HEK293 (cell line): ENCODE measurements at regions not wholly inside any gene's neighbourhood (a gene's known extent, or its start where the extent isn't known, plus 50 kb on each side); places are given as distances from the start of the nearest gene placed in this dataset.

Source experiments
- CTCF ChIA-PET: fragments of 350-600 bp; formaldehyde crosslinking; extraction: SDS; loops from one replicate; lab custom pipeline; 2021; ENCODE audit warnings: antibody characterized with exemption; lab: Yijun Ruan, JAX
- POLR2A ChIA-PET: fragments of 300-600 bp; formaldehyde crosslinking; extraction: SDS; loops from one replicate; lab custom pipeline; 2020; ENCODE audit warnings: antibody characterized with exemption, inconsistent platforms; lab: Yijun Ruan, JAX
- H3K27ac ChIP-seq: fragments of 200-500 bp; sonication (Bioruptor generic); 2 replicates; pipeline ENCODE4 v1.5.1; 2014; ENCODE audit warnings: low read depth, low read length, control low read depth, inconsistent platforms; ENCODE audit errors: extremely low read depth
- H3K36me3 ChIP-seq, 2 experiments: fragments of 200-500 bp in 1 of 2; sonication (Bioruptor generic) in 1 of 2; 1 replicate in 1 of 2; 2 replicates in 1 of 2; pipeline ENCODE4 v1.5.1; 2014 to 2017; ENCODE audit warnings: inconsistent platforms in 2 of 2, low read length in 2 of 2; ENCODE audit not compliant: control insufficient read depth in 2 of 2, insufficient read depth in 1 of 2
- H3K4me1 ChIP-seq: fragments of 200-500 bp; sonication (Bioruptor generic); 2 replicates; pipeline ENCODE4 v1.5.1; 2014; ENCODE audit warnings: mild to moderate bottlenecking, low read length, inconsistent platforms; ENCODE audit not compliant: control insufficient read depth, insufficient read depth
- H3K4me3 ChIP-seq: 2 replicates; pipeline ENCODE4 v1.5.1; 2011; ENCODE audit warnings: low read depth, mild to moderate bottlenecking, control low read depth, low read length, moderate library complexity
- H3K9me3 ChIP-seq: fragments of 200-500 bp; sonication (Bioruptor generic); 2 replicates; pipeline ENCODE4 v1.5.1; 2014; ENCODE audit warnings: low read depth, low read length, inconsistent platforms; ENCODE audit not compliant: control insufficient read depth, insufficient read depth
- CTCF ChIP-seq: fragments of 450-650 bp; formaldehyde crosslinking; IDR thresholded peaks from 2 replicates; pipeline ENCODE4 v1.5.1; 2016; ENCODE audit warnings: missing biosample characterization, missing genetic modification characterization
- HOXA7 ChIP-seq: sonication (generic); formaldehyde crosslinking; IDR thresholded peaks from 2 replicates; pipeline ENCODE4 v1.8.1; 2022; ENCODE audit warnings: missing genetic modification reagents, borderline replicate concordance
- OVOL3 ChIP-seq: fragments of 450-650 bp; formaldehyde crosslinking; IDR thresholded peaks from 2 replicates; pipeline ENCODE4 v1.5.1; 2016; ENCODE audit warnings: missing biosample characterization, missing genetic modification characterization
- PRDM1 ChIP-seq: fragments of 450-650 bp; formaldehyde crosslinking; IDR thresholded peaks from 2 replicates; pipeline ENCODE4; 2016; ENCODE audit warnings: missing biosample characterization, missing genetic modification characterization
- SP2 ChIP-seq: fragments of 450-650 bp; formaldehyde crosslinking; IDR thresholded peaks from 2 replicates; pipeline ENCODE4 v1.5.1; 2016; ENCODE audit warnings: missing biosample characterization, missing genetic modification characterization
- SP7 ChIP-seq: fragments of 450-650 bp; formaldehyde crosslinking; IDR thresholded peaks from 2 replicates; pipeline ENCODE4 v1.5.1; 2016; ENCODE audit warnings: missing biosample characterization, missing genetic modification characterization
- ZBTB10 ChIP-seq: fragments of 450-650 bp; formaldehyde crosslinking; IDR thresholded peaks from 2 replicates; pipeline ENCODE4 v1.5.1; 2016; ENCODE audit warnings: missing biosample characterization, missing genetic modification characterization
- ZBTB11 ChIP-seq: fragments of 450-650 bp; formaldehyde crosslinking; conservative IDR thresholded peaks from 2 replicates; pipeline ENCODE4 v1.5.1; 2016; ENCODE audit warnings: low read depth, missing biosample characterization, missing genetic modification characterization
- ZBTB17 ChIP-seq: fragments of 450-650 bp; formaldehyde crosslinking; IDR thresholded peaks from 2 replicates; pipeline ENCODE4 v1.5.1; 2016; ENCODE audit warnings: missing biosample characterization, missing genetic modification characterization
- ZBTB26 ChIP-seq: fragments of 450-650 bp; formaldehyde crosslinking; optimal IDR thresholded peaks from 2 replicates; pipeline ENCODE3; 2016; ENCODE audit warnings: missing biosample characterization, mild to moderate bottlenecking, missing genetic modification characterization
- ZBTB8A ChIP-seq: fragments of 450-650 bp; formaldehyde crosslinking; IDR thresholded peaks from 2 replicates; pipeline ENCODE4 v1.5.1; 2016; ENCODE audit warnings: missing biosample characterization, missing genetic modification characterization
- ZFP41 ChIP-seq: fragments of 450-650 bp; formaldehyde crosslinking; IDR thresholded peaks from 2 replicates; pipeline ENCODE4 v1.5.1; 2016; ENCODE audit warnings: missing biosample characterization, missing genetic modification characterization, borderline replicate concordance
- ZNF16 ChIP-seq: fragments of 450-650 bp; formaldehyde crosslinking; IDR thresholded peaks from 2 replicates; pipeline ENCODE4 v1.5.1; 2016; ENCODE audit warnings: low read depth, missing biosample characterization, missing genetic modification characterization
- ZNF174 ChIP-seq: fragments of 450-650 bp; formaldehyde crosslinking; IDR thresholded peaks from 2 replicates; pipeline ENCODE4 v1.5.0; 2017; ENCODE audit warnings: missing biosample characterization, mild to moderate bottlenecking, missing genetic modification characterization
- ZNF2 ChIP-seq: fragments of 450-650 bp; formaldehyde crosslinking; IDR thresholded peaks from 2 replicates; pipeline ENCODE4 v1.5.1; 2016; ENCODE audit warnings: missing biosample characterization, missing genetic modification characterization
- ZNF202 ChIP-seq: fragments of 450-650 bp; formaldehyde crosslinking; IDR thresholded peaks from 2 replicates; pipeline ENCODE4 v1.5.1; 2016; ENCODE audit warnings: missing biosample characterization, missing genetic modification characterization, borderline replicate concordance
- ZNF214 ChIP-seq: fragments of 450-650 bp; formaldehyde crosslinking; IDR thresholded peaks from 2 replicates; pipeline ENCODE4 v1.5.1; 2017; ENCODE audit warnings: missing biosample characterization, mild to moderate bottlenecking, missing genetic modification characterization, borderline replicate concordance
- ZNF24 ChIP-seq: fragments of 450-650 bp; formaldehyde crosslinking; IDR thresholded peaks from 2 replicates; pipeline ENCODE4 v1.5.1; 2016; ENCODE audit warnings: missing biosample characterization, missing genetic modification characterization
- ZNF280C ChIP-seq: fragments of 450-650 bp; formaldehyde crosslinking; IDR thresholded peaks from 2 replicates; pipeline ENCODE4 v1.5.1; 2016; ENCODE audit warnings: missing biosample characterization, missing genetic modification characterization
- ZNF404 ChIP-seq: fragments of 450-650 bp; formaldehyde crosslinking; IDR thresholded peaks from 2 replicates; pipeline ENCODE4 v1.5.1; 2017; ENCODE audit warnings: missing biosample characterization, missing genetic modification characterization
- ZNF555 ChIP-seq: fragments of 450-650 bp; formaldehyde crosslinking; conservative IDR thresholded peaks from 2 replicates; pipeline ENCODE4 v1.5.1; 2017; ENCODE audit warnings: missing biosample characterization, mild to moderate bottlenecking, missing genetic modification characterization, inconsistent platforms
- ZNF585B ChIP-seq: fragments of 450-650 bp; formaldehyde crosslinking; IDR thresholded peaks from 2 replicates; pipeline ENCODE4 v1.5.1; 2016; ENCODE audit warnings: missing biosample characterization, missing genetic modification characterization
- ZNF670 ChIP-seq: fragments of 450-650 bp; formaldehyde crosslinking; IDR thresholded peaks from 2 replicates; pipeline ENCODE4 v1.5.1; 2016; ENCODE audit warnings: missing biosample characterization, missing genetic modification characterization, low read depth
- ZNF777 ChIP-seq: fragments of 450-650 bp; formaldehyde crosslinking; IDR thresholded peaks from 2 replicates; pipeline ENCODE4 v1.5.1; 2017; ENCODE audit warnings: missing biosample characterization, missing genetic modification characterization, borderline replicate concordance

- TF ChIP-seq ZNF214 (tag by site-specific recombination) (no peak), ZNF2 (no peak), ZBTB26 (no peak), ZNF174 (tag by site-specific recombination) (no peak), ZNF555 (tag by site-specific recombination) (no peak), SP7 (tag by site-specific recombination) (no peak), ZBTB17 (tag by site-specific recombination) (no peak), ZFP41 (tag by site-specific recombination) (no peak), ZBTB11 (tag by site-specific recombination) (no peak), ZNF777 (tag by site-specific recombination) (no peak), SP2 (tag by site-specific recombination) (no peak), ZBTB8A (tag by site-specific recombination) (no peak), OVOL3 (tag by site-specific recombination) (no peak), ZBTB10 (tag by site-specific recombination) (no peak), ZNF24 (tag by site-specific recombination) (no peak), PRDM1 (tag by site-specific recombination) (no peak)
- Histone ChIP-seq H3K9me3 (no peaks in the 10 kb centered on the region), H3K4me3 (no peak overlapping the region), H3K36me3 (no peaks in the 10 kb centered on the region), H3K4me1 (no peaks in the 10 kb centered on the region), H3K27ac (no peak overlapping the region)
- ChIA-PET POLR2A (no interaction called here), CTCF (no interaction called here)
Measured at GRCh38 chr5:93960042-93960441, 218.6 kb upstream of the POU5F2 start.

- no peak overlapping the region for H3K27ac ChIP-seq
- H3K4me1 ChIP-seq: no peaks in the 10 kb centered on the region
- no peaks in the 10 kb centered on the region for H3K36me3 ChIP-seq
- no peaks in the 10 kb centered on the region for H3K9me3 ChIP-seq
- ChIA-PET POLR2A (no interaction called here), CTCF (no interaction called here)
- no peak overlapping the region for H3K4me3 ChIP-seq
- no peak for TF ChIP-seq HOXA7 (CRISPR knock-in tag)
- TF ChIP-seq CTCF (tag by site-specific recombination): no peak
- no peak for TF ChIP-seq ZNF585B (tag by site-specific recombination)
- TF ChIP-seq ZNF202 (tag by site-specific recombination): no peak
- no peak for TF ChIP-seq ZBTB8A (tag by site-specific recombination)
- no peak for TF ChIP-seq ZNF404 (tag by site-specific recombination)
- no peak for TF ChIP-seq ZNF16 (tag by site-specific recombination)
- TF ChIP-seq ZNF670 (tag by site-specific recombination): no peak
- TF ChIP-seq ZNF280C (tag by site-specific recombination): no peak
Measured at GRCh38 chr5:93956006-93956405, 214.6 kb upstream of the POU5F2 start.
